Upper lobe of left lung (tissue), 4 donors: ENCODE measurements at regions not wholly inside any gene's neighbourhood (a gene's known extent, or its start where the extent isn't known, plus 50 kb on each side); places are given as distances from the start of the nearest gene placed in this dataset.

Source experiments
- POLR2A ChIP-seq, 4 donors: fragments of 450-650 bp; IDR thresholded peaks; one replicate each; pipeline ENCODE4 v1.5.1; 2016 to 2017; ENCODE audit warnings: antibody characterized with exemption in 4 of 4, mild to moderate bottlenecking in 2 of 4
- POLR2AphosphoS5 ChIP-seq, 2 donors: sonication (generic); formaldehyde crosslinking; IDR thresholded peaks; one replicate each; pipeline ENCODE4 v1.5.1; 2017; ENCODE audit warnings: antibody characterized with exemption in 2 of 2
- TF ChIP-seq, protein P1 (sequence below), 6 experiments: fragments of 450-650 bp in 4 of 6; fragments of 200-600 bp in 2 of 6; sonication (generic) in 2 of 6; IDR thresholded peaks; one replicate each; pipeline ENCODE4 v1.5.1; 2016 to 2019; ENCODE audit warnings: antibody characterized with exemption in 6 of 6

DNA sequence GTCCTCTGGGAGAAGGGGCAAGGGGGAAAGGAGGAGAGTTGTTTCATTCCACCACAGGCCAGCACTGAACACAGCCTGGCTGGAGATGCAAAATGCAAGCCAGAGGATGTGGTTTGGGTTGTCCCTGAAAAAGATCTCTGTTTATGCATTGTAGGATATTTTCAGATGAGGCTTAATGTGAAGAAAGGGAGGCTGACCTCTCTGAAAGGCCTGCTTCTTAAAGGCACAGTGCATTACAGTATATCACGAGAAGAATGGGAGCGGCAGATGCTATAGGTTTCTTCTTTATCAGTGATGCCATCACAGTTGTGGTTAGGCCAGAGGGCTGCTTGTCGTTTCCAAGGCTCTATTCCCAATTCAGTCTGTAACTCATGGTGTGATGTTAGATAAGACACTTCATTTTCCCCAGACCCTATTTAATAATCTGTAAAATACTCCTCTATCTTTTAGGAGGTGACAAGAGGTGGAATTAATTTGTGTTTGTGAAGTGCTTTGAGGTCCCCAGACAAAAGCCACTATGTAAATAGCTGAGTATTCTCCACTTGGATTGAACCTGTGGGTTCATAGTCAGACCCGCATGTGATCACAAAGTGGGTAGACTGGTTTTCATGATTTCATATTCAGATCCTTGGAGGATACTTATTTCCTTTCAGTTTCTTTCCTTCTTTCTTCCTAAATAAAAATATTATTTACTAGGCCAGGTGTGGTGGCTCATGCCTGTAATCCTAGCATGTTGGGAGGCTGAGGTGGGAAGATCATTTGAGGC is 76.5 kb upstream of the WDR26 start:
- TF ChIP-seq, protein P1, sequence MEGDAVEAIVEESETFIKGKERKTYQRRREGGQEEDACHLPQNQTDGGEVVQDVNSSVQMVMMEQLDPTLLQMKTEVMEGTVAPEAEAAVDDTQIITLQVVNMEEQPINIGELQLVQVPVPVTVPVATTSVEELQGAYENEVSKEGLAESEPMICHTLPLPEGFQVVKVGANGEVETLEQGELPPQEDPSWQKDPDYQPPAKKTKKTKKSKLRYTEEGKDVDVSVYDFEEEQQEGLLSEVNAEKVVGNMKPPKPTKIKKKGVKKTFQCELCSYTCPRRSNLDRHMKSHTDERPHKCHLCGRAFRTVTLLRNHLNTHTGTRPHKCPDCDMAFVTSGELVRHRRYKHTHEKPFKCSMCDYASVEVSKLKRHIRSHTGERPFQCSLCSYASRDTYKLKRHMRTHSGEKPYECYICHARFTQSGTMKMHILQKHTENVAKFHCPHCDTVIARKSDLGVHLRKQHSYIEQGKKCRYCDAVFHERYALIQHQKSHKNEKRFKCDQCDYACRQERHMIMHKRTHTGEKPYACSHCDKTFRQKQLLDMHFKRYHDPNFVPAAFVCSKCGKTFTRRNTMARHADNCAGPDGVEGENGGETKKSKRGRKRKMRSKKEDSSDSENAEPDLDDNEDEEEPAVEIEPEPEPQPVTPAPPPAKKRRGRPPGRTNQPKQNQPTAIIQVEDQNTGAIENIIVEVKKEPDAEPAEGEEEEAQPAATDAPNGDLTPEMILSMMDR (IDR thresholded peaks at IDR 0.05): no peak
- TF ChIP-seq POLR2A (IDR thresholded peaks at IDR 0.05) (no peak), POLR2AphosphoS5 (IDR thresholded peaks at IDR 0.05) (no peak)
